Suppressor macrophage treated with lipopolysaccharide for 1 hour (primary cell): ENCODE measurements at regions not wholly inside any gene's neighbourhood (a gene's known extent, or its start where the extent isn't known, plus 50 kb on each side); places are given as distances from the start of the nearest gene placed in this dataset.
"Not testable (repeated sequence)": the region's sequence is repeated elsewhere in the genome, so short reads cannot be mapped to it uniquely, and the experiment has no call there.

Experiments used
- DNase-seq, 3 donors: peaks; one replicate each; pipeline ENCODE4 v3.0.0-alpha.2; 2020 to 2022

- DNase-seq, result not testable (repeated sequence)
These were observed 50.2 kb upstream of the FCGR2A start for GRCh38 chr1:161454865-161455707.

- not testable (repeated sequence) for DNase-seq
These were observed 51.0 kb upstream of the FCGR2A start for GRCh38 chr1:161453950-161454864.

GRCh38 chr1:161451698-161452348 lies 53.4 kb upstream of the FCGR2A start:
- not testable (repeated sequence) for DNase-seq

- DNase-seq, result not testable (repeated sequence)
These were observed 57.4 kb upstream of the FCGR2A start for GRCh38 chr1:161447760-161448332.

GRCh38 chr1:161447040-161447759 lies 58.1 kb upstream of the FCGR2A start:
- not testable (repeated sequence) for DNase-seq

GRCh38 chr1:161444725-161445124 lies 60.5 kb upstream of the FCGR2A start:
- not testable (repeated sequence) for DNase-seq

- DNase-seq, result not testable (repeated sequence)
These were observed 61.0 kb upstream of the FCGR2A start for GRCh38 chr1:161444255-161444654.

GRCh38 chr1:161440312-161440894 lies 64.9 kb upstream of the FCGR2A start:
- DNase-seq, result peak; percentile 69 to 89 (median 74)

- DNase-seq, result no peak
These were observed 65.7 kb upstream of the FCGR2A start for GRCh38 chr1:161439280-161440232.

GRCh38 chr1:161433191-161433590 lies 65.5 kb upstream of the CFAP126 start:
- not testable (repeated sequence) for DNase-seq

- no peak for DNase-seq
These were observed 64.4 kb upstream of the CFAP126 start for GRCh38 chr1:161432091-161432490.

GRCh38 chr1:161427733-161428516 lies 60.2 kb upstream of the CFAP126 start:
- DNase-seq, result peak; percentile 20 to 43 (median 29)

- DNase-seq, result not testable (repeated sequence)
These were observed 55.2 kb upstream of the CFAP126 start for GRCh38 chr1:161422914-161423313.

- DNase-seq, result no peak
These were observed 53.8 kb upstream of the CFAP126 start for GRCh38 chr1:161421456-161421855.

- no peak for DNase-seq
These were observed 53.2 kb upstream of the CFAP126 start for GRCh38 chr1:161420763-161421455.

GRCh38 chr1:161417536-161417935 lies 49.9 kb upstream of the CFAP126 start:
- not testable (repeated sequence) for DNase-seq
